H1 (cell line): ENCODE measurements at regions not wholly inside any gene's neighbourhood (a gene's known extent, or its start where the extent isn't known, plus 50 kb on each side); places are given as distances from the start of the nearest gene placed in this dataset.

Source experiments
- CTCF ChIA-PET: fragments of 300-600 bp; sonication (Branson Sonifier 250); formaldehyde crosslinking; loops from one replicate; lab custom pipeline; 2021; ENCODE audit not compliant: partially characterized antibody; lab: Charles Lee
- POLR2A ChIA-PET: fragments of 300-600 bp; sonication (Branson Sonifier 250); formaldehyde crosslinking; loops from one replicate; lab custom pipeline; 2021; ENCODE audit warnings: inconsistent platforms; ENCODE audit not compliant: partially characterized antibody; lab: Charles Lee
- DNase-seq, 2 experiments: peaks; one replicate each; pipeline versions ENCODE4 v3.0.0 to v3.0.0-alpha.2; 2010 to 2022; ENCODE audit warnings: low spot score in 2 of 2, low read depth in 1 of 2, mixed read lengths in 1 of 2
- FAIRE-seq: peaks from 2 replicates; lab custom pipeline; 2011; peaks lifted over from hg19 to GRCh38; lab: Jason Lieb, UNC
- H2AFZ ChIP-seq: 2 replicates; pipeline ENCODE4 v1.8.1; 2012; ENCODE audit warnings: low read length, inconsistent platforms
- H2AK5ac ChIP-seq: 2 replicates; pipeline ENCODE4 v1.6.1; 2013; ENCODE audit warnings: low read depth, low read length
- H2BK120ac ChIP-seq: replicated peaks from 2 replicates; pipeline ENCODE3; 2013; ENCODE audit warnings: low read depth, low read length, inconsistent platforms
- H2BK12ac ChIP-seq: 2 replicates; pipeline ENCODE4 v1.6.1; 2013; ENCODE audit warnings: low read depth, low read length
- H2BK15ac ChIP-seq: 2 replicates; pipeline ENCODE4 v1.6.1; 2013; ENCODE audit warnings: low read length
- H2BK20ac ChIP-seq: 2 replicates; pipeline ENCODE4 v1.6.1; 2013; ENCODE audit warnings: low read length
- H2BK5ac ChIP-seq: 2 replicates; pipeline ENCODE4 v1.6.1; 2013; ENCODE audit warnings: low read depth, low read length
- H3K14ac ChIP-seq: 2 replicates; pipeline ENCODE4 v1.6.1; 2013; ENCODE audit warnings: inconsistent platforms; ENCODE audit not compliant: insufficient read length
- H3K18ac ChIP-seq: 2 replicates; pipeline ENCODE4 v1.6.1; 2013; ENCODE audit warnings: low read length; ENCODE audit errors: extremely low read depth
- H3K23ac ChIP-seq: 2 replicates; pipeline ENCODE4 v1.6.1; 2013; ENCODE audit warnings: inconsistent platforms; ENCODE audit not compliant: insufficient read length
- H3K23me2 ChIP-seq: 2 replicates; pipeline ENCODE4 v1.6.1; 2013; ENCODE audit warnings: low read depth, low read length
- H3K27ac ChIP-seq: 2 replicates; pipeline ENCODE4 v1.6.1; 2011; ENCODE audit warnings: low read depth, low read length, inconsistent platforms
- H3K27me3 ChIP-seq, 4 experiments: replicated peaks in 1 of 4; 1 replicate in 1 of 4; 2 replicates in 3 of 4; pipeline versions ENCODE4 v1.6.1 to v1.8.1; 2011 to 2013; ENCODE audit warnings: low read length in 3 of 4, mild to moderate bottlenecking in 3 of 4, inconsistent platforms in 2 of 4, mixed read lengths in 2 of 4, moderate library complexity in 1 of 4; ENCODE audit not compliant: control insufficient read depth in 3 of 4, insufficient read depth in 3 of 4; ENCODE audit errors: extremely low read depth in 1 of 4
- H3K36me3 ChIP-seq, 4 experiments: 2 replicates each; pipeline versions ENCODE4 v1.6.1 to v1.8.1; 2011 to 2013; ENCODE audit warnings: mild to moderate bottlenecking in 4 of 4, low read length in 3 of 4, moderate library complexity in 2 of 4, control low read depth in 1 of 4, inconsistent platforms in 1 of 4; ENCODE audit not compliant: insufficient read depth in 4 of 4, control insufficient read depth in 2 of 4
- H3K4ac ChIP-seq: replicated peaks from 2 replicates; pipeline ENCODE3; 2013; ENCODE audit warnings: low read length, low read depth, mixed read lengths, inconsistent platforms; ENCODE audit not compliant: insufficient read length
- H3K4me1 ChIP-seq, 4 experiments: replicated peaks in 1 of 4; 1 replicate in 1 of 4; 2 replicates in 3 of 4; pipeline versions ENCODE4 v1.6.1 to v1.8.1; 2011 to 2013; ENCODE audit warnings: low read length in 3 of 4, inconsistent platforms in 2 of 4, mixed read lengths in 1 of 4; ENCODE audit not compliant: insufficient read depth in 4 of 4, control insufficient read depth in 3 of 4
- H3K4me2 ChIP-seq, 2 experiments: 2 replicates each; pipeline versions ENCODE4 v1.6.1 to v1.8.1; 2011 to 2013; ENCODE audit warnings: low read depth in 2 of 2, low read length in 2 of 2, control low read depth in 1 of 2, inconsistent platforms in 1 of 2, mild to moderate bottlenecking in 1 of 2; ENCODE audit not compliant: insufficient read depth in 1 of 2
- H3K4me3 ChIP-seq, 4 experiments: fragments of 200-600, 300-600 bp in 1 of 4; sonication (generic), shearing (Covaris generic), sonication (Bioruptor Twin) in 1 of 4; 2 replicates each; pipeline versions ENCODE4 v1.5.1 to v1.8.1; 2011 to 2016; ENCODE audit warnings: low read length in 4 of 4, low read depth in 3 of 4, control low read depth in 2 of 4, inconsistent platforms in 2 of 4, mild to moderate bottlenecking in 2 of 4, mixed read lengths in 1 of 4, moderate library complexity in 1 of 4; ENCODE audit not compliant: insufficient read depth in 2 of 4; ENCODE audit errors: extremely low read depth in 1 of 4
- H3K56ac ChIP-seq: replicated peaks from 2 replicates; pipeline ENCODE3; 2013; ENCODE audit warnings: low read depth, mild to moderate bottlenecking, mixed read lengths, low read length, inconsistent platforms; ENCODE audit not compliant: insufficient read length
- H3K79me1 ChIP-seq: 2 replicates; pipeline ENCODE4 v1.6.1; 2013; ENCODE audit warnings: low read depth, low read length, control low read depth
- H3K79me2 ChIP-seq, 2 experiments: 2 replicates each; pipeline versions ENCODE4 v1.6.1 to v1.8.1; 2012 to 2013; ENCODE audit warnings: low read length in 2 of 2, mild to moderate bottlenecking in 2 of 2, inconsistent platforms in 1 of 2; ENCODE audit not compliant: insufficient read depth in 2 of 2, control insufficient read depth in 1 of 2
- H3K9ac ChIP-seq, 4 experiments: replicated peaks in 1 of 4; 1 replicate in 1 of 4; 2 replicates in 3 of 4; pipeline versions ENCODE4 v1.6.1 to v1.8.1; 2011 to 2013; ENCODE audit warnings: low read depth in 3 of 4, low read length in 3 of 4, control low read depth in 2 of 4, mild to moderate bottlenecking in 2 of 4, moderate library complexity in 2 of 4, inconsistent platforms in 1 of 4; ENCODE audit errors: extremely low read depth in 1 of 4
- H3K9me3 ChIP-seq, 2 experiments: 2 replicates each; pipeline versions ENCODE4 v1.6.1 to v1.8.1; 2012 to 2013; ENCODE audit warnings: mild to moderate bottlenecking in 2 of 2, moderate library complexity in 2 of 2, control low read depth in 1 of 2, inconsistent platforms in 1 of 2, low read depth in 1 of 2, low read length in 1 of 2, mixed read lengths in 1 of 2; ENCODE audit not compliant: insufficient read depth in 2 of 2
- H4K20me1 ChIP-seq, 2 experiments: replicated peaks in 1 of 2; 2 replicates each; pipeline versions ENCODE3 to v1.8.1; 2011 to 2013; ENCODE audit warnings: inconsistent platforms in 2 of 2, low read length in 2 of 2, mild to moderate bottlenecking in 1 of 2; ENCODE audit not compliant: insufficient read depth in 2 of 2, control insufficient read depth in 1 of 2
- H4K5ac ChIP-seq: 2 replicates; pipeline ENCODE4 v1.6.1; 2013; ENCODE audit warnings: low read length, low read depth, mixed read lengths, inconsistent platforms; ENCODE audit not compliant: insufficient read length
- H4K8ac ChIP-seq: 2 replicates; pipeline ENCODE4 v1.8.0; 2013; ENCODE audit warnings: mild to moderate bottlenecking, moderate library complexity, low read length, inconsistent platforms; ENCODE audit not compliant: insufficient read depth; ENCODE audit errors: extremely low read depth
- H4K91ac ChIP-seq: replicated peaks from 2 replicates; pipeline ENCODE3; 2013; ENCODE audit warnings: low read length, mixed read lengths, inconsistent platforms; ENCODE audit not compliant: insufficient read length
- CEBPB ChIP-seq: IDR thresholded peaks from 2 replicates; pipeline ENCODE4 v1.6.1; 2012; ENCODE audit warnings: low read depth, low read length
- CREB1 ChIP-seq: IDR thresholded peaks from 2 replicates; pipeline ENCODE4 v1.6.1; 2012; ENCODE audit warnings: inconsistent platforms
- CTBP2 ChIP-seq: IDR thresholded peaks from 2 replicates; pipeline ENCODE4 v1.7.0; 2011; ENCODE audit warnings: borderline replicate concordance, mild to moderate bottlenecking, moderate library complexity, mixed read lengths, low read length; ENCODE audit not compliant: insufficient read depth, insufficient read length
- EZH2 ChIP-seq: fragments of 200-600 bp; sonication (generic); IDR thresholded peaks from 2 replicates; pipeline ENCODE4 v1.7.1; 2012; ENCODE audit warnings: low read depth, mild to moderate bottlenecking, moderate library complexity, low read length, inconsistent platforms; ENCODE audit not compliant: severe bottlenecking
- FOSL1 ChIP-seq: IDR thresholded peaks from 2 replicates; pipeline ENCODE4 v1.6.1; 2011; ENCODE audit warnings: mild to moderate bottlenecking, low read depth, low read length, moderate library complexity; ENCODE audit not compliant: insufficient read depth
- GABPA ChIP-seq: IDR thresholded peaks from 2 replicates; pipeline ENCODE4 v1.6.1; 2011; ENCODE audit warnings: mild to moderate bottlenecking, low read length, moderate library complexity, borderline replicate concordance; ENCODE audit not compliant: insufficient read depth
- KDM4A ChIP-seq: IDR thresholded peaks from one replicate; pipeline ENCODE4 v1.7.1; 2012; ENCODE audit warnings: low read depth, mild to moderate bottlenecking, moderate library complexity, low read length, inconsistent platforms; ENCODE audit not compliant: severe bottlenecking
- PHF8 ChIP-seq: fragments of 200-600 bp; sonication (generic); conservative IDR thresholded peaks from 2 replicates; pipeline ENCODE4 v1.7.1; 2012; ENCODE audit warnings: low read depth, mild to moderate bottlenecking, inconsistent platforms, low read length, moderate library complexity
- POLR2A ChIP-seq, 2 experiments: IDR thresholded peaks; 1 replicate in 1 of 2; 2 replicates in 1 of 2; pipeline ENCODE4 v1.6.1; 2011; ENCODE audit warnings: low read depth in 2 of 2, low read length in 2 of 2, mild to moderate bottlenecking in 2 of 2; ENCODE audit errors: control extremely low read depth in 1 of 2
- RAD21 ChIP-seq, 2 experiments: IDR thresholded peaks in 1 of 2; conservative IDR thresholded peaks in 1 of 2; 2 replicates each; pipeline ENCODE4 v1.6.1; 2011; ENCODE audit warnings: low read depth in 2 of 2, low read length in 2 of 2, improper control_type of control experiment in 1 of 2, inconsistent platforms in 1 of 2, mild to moderate bottlenecking in 1 of 2, moderate library complexity in 1 of 2
- RNF2 ChIP-seq: fragments of 200-900, 300-1000 bp; sonication (generic); IDR thresholded peaks from 2 replicates; pipeline ENCODE4 v1.7.1; 2016; ENCODE audit warnings: borderline replicate concordance, low read depth, mild to moderate bottlenecking, antibody characterized with exemption, low read length; ENCODE audit not compliant: poor library complexity, severe bottlenecking; ENCODE audit errors: missing control alignments
- SP2 ChIP-seq: IDR thresholded peaks from 2 replicates; pipeline ENCODE4 v1.6.1; 2012; ENCODE audit warnings: mild to moderate bottlenecking, low read length, inconsistent platforms
- SRF ChIP-seq: IDR thresholded peaks from 2 replicates; pipeline ENCODE4 v1.6.1; 2011; ENCODE audit warnings: mild to moderate bottlenecking, low read depth, low read length, moderate library complexity
- TAF7 ChIP-seq: optimal IDR thresholded peaks from 2 replicates; pipeline ENCODE3; 2011; ENCODE audit warnings: low read depth, mild to moderate bottlenecking, inconsistent platforms, low read length, moderate library complexity, borderline replicate concordance
- WGBS, 2 experiments: shearing (Covaris generic) in 1 of 2; methylation state at CpG; one replicate each; pipeline versions ENCODE4 v1.1.6 to v1.1.7; 2013 to 2015; ENCODE audit warnings: low lambda C conversion rate in 2 of 2, mixed read lengths in 2 of 2, inconsistent platforms in 1 of 2, low coverage in 1 of 2, missing lambda C conversion rate in 1 of 2; ENCODE audit not compliant: insufficient replicate concordance in 2 of 2, insufficient coverage in 1 of 2, insufficient read length in 1 of 2; ENCODE audit errors: extremely low coverage in 1 of 2, missing lambda C conversion rate in 1 of 2; 5-methylcytosine and 5-hydroxymethylcytosine counted together
- TF ChIP-seq, protein P1 (sequence below): IDR thresholded peaks from 2 replicates; pipeline ENCODE4 v1.6.1; 2012; ENCODE audit warnings: inconsistent platforms

DNA sequence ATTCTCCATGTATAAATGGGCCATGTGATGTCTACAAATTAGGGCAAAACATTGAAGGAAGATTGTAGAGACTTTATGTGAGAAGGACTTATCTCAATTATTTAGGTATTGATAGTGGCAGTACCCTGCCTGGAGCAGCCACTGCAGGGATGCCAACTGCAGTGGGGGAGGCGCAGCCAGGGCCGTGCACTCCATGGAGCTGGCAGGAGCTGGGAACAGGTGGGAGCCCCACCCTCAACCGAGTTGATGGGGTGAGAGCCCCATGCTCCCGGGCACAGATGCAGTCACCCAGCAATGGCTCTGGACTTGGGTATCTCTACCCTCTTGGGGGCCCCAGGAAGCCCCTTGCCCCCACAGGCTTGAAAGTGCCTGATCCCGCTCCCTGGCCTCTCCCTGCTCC is 564.3 kb downstream of the SLC4A3 start:
- Histone ChIP-seq H3K36me3 (no peaks in the 10 kb centered on the region), H3K4ac (no peak overlapping the region), H2AFZ (no peak overlapping the region), H3K56ac (no peak overlapping the region), H2AK5ac (no peak overlapping the region), H3K23me2 (no peaks in the 10 kb centered on the region), H3K27ac (no peak overlapping the region), H3K9me3 (peaks cover 0 to 12% of the 10 kb centered on the region in 2 experiments; a peak in 1 of 4 replicates), H4K91ac (no peak overlapping the region), H2BK5ac (no peak overlapping the region), H2BK20ac (no peak overlapping the region), H3K18ac (no peak overlapping the region), H4K8ac (no peak overlapping the region), H4K20me1 (no peaks in the 10 kb centered on the region), H3K4me1 (no peaks in the 10 kb centered on the region), H2BK15ac (no peak overlapping the region), H2BK12ac (no peak overlapping the region), H2BK120ac (no peak overlapping the region), H3K79me1 (no peaks in the 10 kb centered on the region), H4K5ac (no peak overlapping the region), H3K27me3 (no peaks in the 10 kb centered on the region), H3K4me3 (no peak overlapping the region), H3K23ac (no peak overlapping the region), H3K9ac (no peak overlapping the region), H3K79me2 (no peaks in the 10 kb centered on the region), H3K14ac (no peak overlapping the region), H3K4me2 (no peak overlapping the region)
- no peak for FAIRE-seq
- POLR2A ChIA-PET: no interaction called here
- DNase-seq: no peak
- 98% methylated on average over 4 of the region's 5 CpGs; no CpG with 5 or more reads in 1 of the 2 experiments for WGBS, 2 experiments
- CTCF ChIA-PET: no interaction called here
- no peak for TF ChIP-seq CREB1
- TF ChIP-seq SP2: no peak
- TF ChIP-seq KDM4A: no peak
- no peak for TF ChIP-seq GABPA
- TF ChIP-seq RNF2: no peak
- TF ChIP-seq PHF8: no peak
- no peak for TF ChIP-seq SRF
- no peak for TF ChIP-seq TAF7
- no peak for TF ChIP-seq RAD21 (IDR thresholded peaks at IDR 0.05 in 1 of 2, conservative IDR thresholded peaks at IDR 0.05 in 1 of 2; ENCODE audit: low read depth in 2 of 2, low read length in 2 of 2)
- no peak for TF ChIP-seq POLR2A (IDR thresholded peaks at IDR 0.05; ENCODE audit: control extremely low read depth in 1 of 2, low read depth in 2 of 2, low read length in 2 of 2)
- TF ChIP-seq EZH2: no peak
- TF ChIP-seq CTBP2: no peak
- TF ChIP-seq, protein P1, sequence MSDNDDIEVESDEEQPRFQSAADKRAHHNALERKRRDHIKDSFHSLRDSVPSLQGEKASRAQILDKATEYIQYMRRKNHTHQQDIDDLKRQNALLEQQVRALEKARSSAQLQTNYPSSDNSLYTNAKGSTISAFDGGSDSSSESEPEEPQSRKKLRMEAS: no peak
- TF ChIP-seq CEBPB: no peak
- no peak for TF ChIP-seq FOSL1
